ENCODE measurements at regions not wholly inside any gene's neighbourhood (a gene's known extent, or its start where the extent isn't known, plus 50 kb on each side); places are given as distances from the start of the nearest gene placed in this dataset.

DNA sequence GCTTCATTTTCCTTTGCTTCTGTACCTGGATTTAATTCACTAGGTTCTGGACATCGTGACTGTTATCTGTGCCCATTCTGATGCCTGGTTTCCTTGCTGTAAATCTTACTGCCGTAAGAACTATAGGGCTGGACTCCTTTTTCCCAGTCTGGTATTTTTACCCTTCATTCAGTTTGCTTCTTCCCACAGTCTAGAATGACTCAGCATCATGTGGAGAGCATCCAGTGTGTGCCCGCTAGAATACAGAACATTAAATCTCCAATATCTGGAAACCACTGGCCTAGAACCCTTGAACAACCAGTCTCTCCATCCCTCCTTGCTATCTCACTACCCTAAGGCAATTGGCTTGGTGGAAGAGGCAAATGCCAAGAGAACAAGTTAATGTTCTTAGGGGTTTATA lies 1075.4 kb upstream of the ZEB2 start:
- H3K79me2 ChIP-seq (ENCODE audit: insufficient read depth, low read length) = no peaks in the 10 kb centered on the region
- no peak overlapping the region for H2BK5ac ChIP-seq (ENCODE audit: insufficient read length, low read length)
- TF ChIP-seq, protein P1, sequence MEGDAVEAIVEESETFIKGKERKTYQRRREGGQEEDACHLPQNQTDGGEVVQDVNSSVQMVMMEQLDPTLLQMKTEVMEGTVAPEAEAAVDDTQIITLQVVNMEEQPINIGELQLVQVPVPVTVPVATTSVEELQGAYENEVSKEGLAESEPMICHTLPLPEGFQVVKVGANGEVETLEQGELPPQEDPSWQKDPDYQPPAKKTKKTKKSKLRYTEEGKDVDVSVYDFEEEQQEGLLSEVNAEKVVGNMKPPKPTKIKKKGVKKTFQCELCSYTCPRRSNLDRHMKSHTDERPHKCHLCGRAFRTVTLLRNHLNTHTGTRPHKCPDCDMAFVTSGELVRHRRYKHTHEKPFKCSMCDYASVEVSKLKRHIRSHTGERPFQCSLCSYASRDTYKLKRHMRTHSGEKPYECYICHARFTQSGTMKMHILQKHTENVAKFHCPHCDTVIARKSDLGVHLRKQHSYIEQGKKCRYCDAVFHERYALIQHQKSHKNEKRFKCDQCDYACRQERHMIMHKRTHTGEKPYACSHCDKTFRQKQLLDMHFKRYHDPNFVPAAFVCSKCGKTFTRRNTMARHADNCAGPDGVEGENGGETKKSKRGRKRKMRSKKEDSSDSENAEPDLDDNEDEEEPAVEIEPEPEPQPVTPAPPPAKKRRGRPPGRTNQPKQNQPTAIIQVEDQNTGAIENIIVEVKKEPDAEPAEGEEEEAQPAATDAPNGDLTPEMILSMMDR (conservative IDR thresholded peaks at IDR 0.05) = no peak
- Mint-ChIP-seq H3K4me1 (peaks cover 35 to 38% of the 10 kb centered on the region in 2 experiments), H3K9me3 (no peaks in the 10 kb centered on the region), H3K36me3 (ENCODE audit: insufficient read depth in 1 of 3, low read depth in 3 of 3) (no peaks in the 10 kb centered on the region), H3K27me3 (ENCODE audit: low read depth) (no peaks in the 10 kb centered on the region), H3K27ac (no peak overlapping the region), H3K4me3 (no peak overlapping the region)
- no peak overlapping the region for H4K91ac ChIP-seq (ENCODE audit: insufficient read length, low read depth, low read length)
- H3K23ac ChIP-seq (ENCODE audit: insufficient read length, low read depth, low read length) = no peak overlapping the region
- H2BK12ac ChIP-seq (ENCODE audit: insufficient read length, low read depth, low read length) = no peak overlapping the region
- no peak overlapping the region for H3K4ac ChIP-seq (ENCODE audit: low read depth, low read length)
- no peak overlapping the region for H4K8ac ChIP-seq (replicated peaks; ENCODE audit: insufficient read length, low read depth, low read length)
- no peak overlapping the region for H2BK120ac ChIP-seq (ENCODE audit: low read depth, low read length, poor library complexity, severe bottlenecking)
- H4K20me1 ChIP-seq (ENCODE audit: control insufficient read depth, insufficient read depth, insufficient read length) = no peaks in the 10 kb centered on the region
- H3K4me2 ChIP-seq (ENCODE audit: insufficient read depth, insufficient read length, low read length) = no peak overlapping the region
- H3K23me2 ChIP-seq (ENCODE audit: insufficient read length, low read depth, low read length, poor library complexity, severe bottlenecking) = no peaks in the 10 kb centered on the region
- no CpG with 5 or more reads among the region's 3 CpGs for WGBS (ENCODE audit: extremely low coverage, insufficient read length, low lambda C conversion rate)
- H3K9ac ChIP-seq (ENCODE audit: extremely low read depth, insufficient read length, low read length) = no peak overlapping the region
- H2BK15ac ChIP-seq (ENCODE audit: low read depth, low read length) = no peak overlapping the region
- no peaks in the 10 kb centered on the region for H3K9me3 ChIP-seq (ENCODE audit: control insufficient read depth, low read depth, low read length)
- no peak overlapping the region for H2AK5ac ChIP-seq (ENCODE audit: insufficient read length, low read length)
- no peak overlapping the region for H3K14ac ChIP-seq (ENCODE audit: insufficient read depth, low read length)
- H4K5ac ChIP-seq (ENCODE audit: insufficient read length, low read depth, low read length) = no peak overlapping the region
- no peaks in the 10 kb centered on the region for H3K27me3 ChIP-seq (ENCODE audit: insufficient read depth, low read length)
- no peak overlapping the region for H3T11ph ChIP-seq (ENCODE audit: low read length)
- H3K79me1 ChIP-seq (ENCODE audit: insufficient read depth, low read depth, low read length, poor library complexity, severe bottlenecking) = no peaks in the 10 kb centered on the region
- no peak overlapping the region for H3K56ac ChIP-seq (ENCODE audit: insufficient read length, low read depth, low read length)
- no peak for DNase-seq
- H3K18ac ChIP-seq (ENCODE audit: insufficient read length, low read depth, low read length) = no peak overlapping the region
- no peak overlapping the region for H2BK20ac ChIP-seq (ENCODE audit: low read depth, low read length, poor library complexity, severe bottlenecking)
- no peak overlapping the region for H3K27ac ChIP-seq (ENCODE audit: insufficient read length, low read depth, low read length)
- no peak overlapping the region for H2AFZ ChIP-seq (ENCODE audit: low read length)
- peaks cover 2% of the 10 kb centered on the region; the same call in 1 of the 2 replicates for H3K4me1 ChIP-seq (ENCODE audit: insufficient read depth, low read length)
